ENCODE measurements at regions not wholly inside any gene's neighbourhood (a gene's known extent, or its start where the extent isn't known, plus 50 kb on each side); places are given as distances from the start of the nearest gene placed in this dataset.

DNA sequence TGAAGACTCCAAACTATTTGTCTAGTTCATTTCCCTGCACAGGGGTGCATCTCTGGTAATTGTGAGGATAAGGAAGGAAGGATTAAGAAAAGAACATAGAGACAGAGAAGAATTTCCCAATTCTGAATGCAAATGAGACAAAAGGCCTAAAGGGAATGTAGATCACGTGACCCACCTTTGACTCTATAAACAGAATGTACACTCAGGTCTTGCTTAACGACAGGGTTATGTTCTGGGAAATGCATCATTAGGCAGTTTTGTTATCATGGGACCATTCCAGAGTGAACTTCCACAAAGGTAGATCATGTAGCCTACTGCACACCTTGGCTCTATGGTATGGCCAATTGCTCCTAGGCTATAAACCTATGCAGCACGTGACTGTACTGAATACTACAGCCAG is 252.3 kb upstream of the ZP4 start:
- Histone ChIP-seq H4K5ac (ENCODE audit: insufficient read length, low read depth, low read length) (no peak overlapping the region), H3K79me2 (ENCODE audit: insufficient read depth, low read length) (no peaks in the 10 kb centered on the region), H3K56ac (ENCODE audit: insufficient read length, low read depth, low read length) (no peak overlapping the region), H3K23me2 (ENCODE audit: insufficient read length, low read depth, low read length, poor library complexity, severe bottlenecking) (no peaks in the 10 kb centered on the region), H3K4me1 (ENCODE audit: insufficient read depth, low read length) (no peaks in the 10 kb centered on the region), H2BK120ac (ENCODE audit: low read depth, low read length, poor library complexity, severe bottlenecking) (no peak overlapping the region), H3K79me1 (ENCODE audit: insufficient read depth, low read depth, low read length, poor library complexity, severe bottlenecking) (no peaks in the 10 kb centered on the region), H3K9me3 (ENCODE audit: control insufficient read depth, low read depth, low read length) (no peaks in the 10 kb centered on the region), H4K20me1 (ENCODE audit: control insufficient read depth, insufficient read depth, insufficient read length) (no peaks in the 10 kb centered on the region), H4K91ac (ENCODE audit: insufficient read length, low read depth, low read length) (no peak overlapping the region), H2AK5ac (ENCODE audit: insufficient read length, low read length) (no peak overlapping the region), H3K14ac (ENCODE audit: insufficient read depth, low read length) (no peak overlapping the region), H2BK5ac (ENCODE audit: insufficient read length, low read length) (no peak overlapping the region), H2BK15ac (ENCODE audit: low read depth, low read length) (no peak overlapping the region), H3K27me3 (ENCODE audit: insufficient read depth, low read length) (no peaks in the 10 kb centered on the region), H2AFZ (ENCODE audit: low read length) (no peak overlapping the region), H4K8ac (replicated peaks; ENCODE audit: insufficient read length, low read depth, low read length) (no peak overlapping the region), H3K9ac (ENCODE audit: extremely low read depth, insufficient read length, low read length) (no peak overlapping the region), H3K18ac (ENCODE audit: insufficient read length, low read depth, low read length) (no peak overlapping the region), H3K27ac (ENCODE audit: insufficient read length, low read depth, low read length) (no peak overlapping the region), H3K4me2 (ENCODE audit: insufficient read depth, insufficient read length, low read length) (no peak overlapping the region), H3K23ac (ENCODE audit: insufficient read length, low read depth, low read length) (no peak overlapping the region), H2BK20ac (ENCODE audit: low read depth, low read length, poor library complexity, severe bottlenecking) (no peak overlapping the region), H3T11ph (ENCODE audit: low read length) (no peak overlapping the region), H3K4ac (ENCODE audit: low read depth, low read length) (no peak overlapping the region), H2BK12ac (ENCODE audit: insufficient read length, low read depth, low read length) (no peak overlapping the region)
- H3K4me3 Mint-ChIP-seq, result no peak overlapping the region
- no peak for DNase-seq
- H3K4me1 Mint-ChIP-seq, result no peaks in the 10 kb centered on the region
- H3K27ac Mint-ChIP-seq, result no peak overlapping the region
- no CpG with 5 or more reads among the region's 3 CpGs for WGBS (ENCODE audit: extremely low coverage, insufficient read length, low lambda C conversion rate)
- no peaks in the 10 kb centered on the region for H3K9me3 Mint-ChIP-seq
- H3K36me3 Mint-ChIP-seq (ENCODE audit: insufficient read depth in 1 of 3, low read depth in 3 of 3), result no peaks in the 10 kb centered on the region
- TF ChIP-seq, protein P1, sequence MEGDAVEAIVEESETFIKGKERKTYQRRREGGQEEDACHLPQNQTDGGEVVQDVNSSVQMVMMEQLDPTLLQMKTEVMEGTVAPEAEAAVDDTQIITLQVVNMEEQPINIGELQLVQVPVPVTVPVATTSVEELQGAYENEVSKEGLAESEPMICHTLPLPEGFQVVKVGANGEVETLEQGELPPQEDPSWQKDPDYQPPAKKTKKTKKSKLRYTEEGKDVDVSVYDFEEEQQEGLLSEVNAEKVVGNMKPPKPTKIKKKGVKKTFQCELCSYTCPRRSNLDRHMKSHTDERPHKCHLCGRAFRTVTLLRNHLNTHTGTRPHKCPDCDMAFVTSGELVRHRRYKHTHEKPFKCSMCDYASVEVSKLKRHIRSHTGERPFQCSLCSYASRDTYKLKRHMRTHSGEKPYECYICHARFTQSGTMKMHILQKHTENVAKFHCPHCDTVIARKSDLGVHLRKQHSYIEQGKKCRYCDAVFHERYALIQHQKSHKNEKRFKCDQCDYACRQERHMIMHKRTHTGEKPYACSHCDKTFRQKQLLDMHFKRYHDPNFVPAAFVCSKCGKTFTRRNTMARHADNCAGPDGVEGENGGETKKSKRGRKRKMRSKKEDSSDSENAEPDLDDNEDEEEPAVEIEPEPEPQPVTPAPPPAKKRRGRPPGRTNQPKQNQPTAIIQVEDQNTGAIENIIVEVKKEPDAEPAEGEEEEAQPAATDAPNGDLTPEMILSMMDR (conservative IDR thresholded peaks at IDR 0.05), result no peak
- H3K27me3 Mint-ChIP-seq (ENCODE audit: low read depth), result no peaks in the 10 kb centered on the region
